Activated naive CD4-positive, alpha-beta T cell treated with Interleukin-2 at 50 U/mL for 16 hours (primary cell): ENCODE measurements at regions not wholly inside any gene's neighbourhood (a gene's known extent, or its start where the extent isn't known, plus 50 kb on each side); places are given as distances from the start of the nearest gene placed in this dataset.

Experiments
- DNase-seq: peaks from one replicate; pipeline ENCODE4 v3.0.0-alpha.2; 2020

DNA sequence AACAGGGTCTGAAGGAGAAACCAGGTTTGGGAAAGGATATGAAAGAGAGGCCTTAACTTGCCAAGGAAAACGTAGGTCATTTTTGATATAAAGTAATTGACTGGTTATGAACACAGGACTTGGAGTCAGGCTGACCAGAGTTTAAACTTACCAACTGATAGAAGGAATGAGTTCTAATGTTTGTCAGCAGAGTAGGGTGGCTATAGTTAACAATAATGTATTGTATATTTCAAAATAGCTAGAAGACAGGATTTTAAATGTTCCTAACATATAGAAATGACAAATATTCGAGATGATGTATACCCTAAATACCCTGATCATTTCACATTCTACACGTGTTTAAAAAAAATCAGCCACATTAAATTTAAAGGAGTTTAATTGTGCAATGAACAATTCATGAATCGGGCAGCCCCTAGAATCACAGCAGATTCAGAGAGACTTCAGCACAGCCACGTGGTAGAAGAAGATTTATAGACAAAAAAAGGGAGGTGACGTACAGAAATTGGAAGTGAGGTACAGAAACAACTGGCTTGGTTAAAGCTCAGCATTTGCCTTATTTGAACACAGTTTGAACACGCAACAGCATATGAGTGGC lies 52.5 kb upstream of the PLEKHG7 start:
- DNase-seq = no peak

GRCh38 chr12:92649511-92650227 lies 53.1 kb upstream of the PLEKHG7 start:
- DNase-seq = peak; percentile 42

DNA sequence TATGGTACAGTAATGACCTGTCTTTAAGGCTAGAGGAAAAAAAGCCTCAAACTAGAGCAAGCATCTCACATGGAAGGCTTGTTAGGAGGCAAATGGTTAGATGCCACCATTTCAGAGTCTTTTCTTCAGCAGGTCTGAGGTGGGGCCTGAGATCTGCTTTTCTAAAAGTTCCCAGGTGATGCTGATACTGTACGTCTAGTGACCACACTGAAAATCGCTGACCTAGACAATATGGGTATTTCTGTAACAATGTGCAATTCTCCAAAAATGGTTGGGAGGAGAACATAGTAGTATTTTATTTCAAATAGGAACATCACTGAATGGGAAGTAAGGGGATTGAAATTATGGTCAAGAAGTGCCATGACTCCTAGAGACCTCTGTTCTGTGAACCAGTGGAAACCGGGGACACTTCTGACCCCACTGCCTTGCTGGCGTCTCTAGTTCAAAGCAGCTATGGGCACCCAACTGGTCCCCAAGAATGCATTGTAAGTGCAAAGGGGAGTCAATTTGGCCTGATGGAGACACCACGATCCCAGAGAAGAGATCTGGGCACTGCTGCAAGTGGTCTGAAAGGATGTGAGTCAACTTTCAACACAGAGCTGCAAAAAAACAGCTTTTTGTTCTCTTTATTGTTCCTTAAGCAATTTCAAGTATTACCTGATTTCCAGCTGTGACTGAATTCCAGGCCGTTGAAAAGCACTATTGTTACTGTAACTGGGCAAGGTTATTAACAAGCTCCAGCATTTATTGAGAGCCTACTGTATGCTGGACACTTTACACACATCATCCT lies 54.4 kb upstream of the PLEKHG7 start:
- no peak for DNase-seq

GRCh38 chr12:92641291-92641690 lies 61.5 kb upstream of the PLEKHG7 start:
- no peak for DNase-seq

DNA sequence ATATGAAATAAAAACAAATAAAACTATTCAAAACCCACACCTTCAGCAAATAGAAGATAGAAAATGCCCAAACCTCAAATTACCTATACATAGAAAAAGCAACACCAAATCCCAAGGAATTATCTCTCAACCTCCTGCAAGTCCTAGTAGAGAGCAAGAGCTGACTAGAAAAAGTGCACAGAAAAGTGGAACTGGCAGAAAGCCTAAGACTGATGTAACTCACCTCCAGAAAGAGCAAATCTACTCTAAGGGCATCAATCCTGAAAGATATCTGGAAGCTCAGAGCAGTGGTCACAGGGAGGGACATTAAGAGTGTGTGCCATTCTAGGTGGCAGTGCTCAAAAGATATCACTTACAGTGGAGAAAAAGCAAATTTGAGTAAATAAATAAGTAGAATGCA lies 62.1 kb upstream of the PLEKHG7 start:
- no peak for DNase-seq

DNA sequence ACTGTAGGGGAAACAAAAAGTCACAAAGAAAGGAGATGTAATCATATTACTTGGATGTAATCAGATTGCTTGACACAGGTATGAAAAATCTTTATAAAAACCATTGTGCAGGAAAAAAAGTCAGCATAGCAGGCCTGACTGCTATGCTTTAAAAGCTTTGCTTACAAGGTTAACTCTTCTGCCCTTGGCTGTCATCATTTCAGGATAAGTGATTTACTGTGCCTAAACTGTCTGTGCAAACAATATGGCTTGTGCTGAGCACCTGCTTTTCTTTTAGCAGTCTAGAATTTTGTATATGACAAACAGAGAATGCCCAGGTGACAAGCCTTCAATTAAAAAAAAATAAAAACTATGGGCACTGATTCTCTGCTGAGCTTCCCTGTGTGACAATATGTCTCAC lies 63.8 kb upstream of the PLEKHG7 start:
- DNase-seq = no peak

DNA sequence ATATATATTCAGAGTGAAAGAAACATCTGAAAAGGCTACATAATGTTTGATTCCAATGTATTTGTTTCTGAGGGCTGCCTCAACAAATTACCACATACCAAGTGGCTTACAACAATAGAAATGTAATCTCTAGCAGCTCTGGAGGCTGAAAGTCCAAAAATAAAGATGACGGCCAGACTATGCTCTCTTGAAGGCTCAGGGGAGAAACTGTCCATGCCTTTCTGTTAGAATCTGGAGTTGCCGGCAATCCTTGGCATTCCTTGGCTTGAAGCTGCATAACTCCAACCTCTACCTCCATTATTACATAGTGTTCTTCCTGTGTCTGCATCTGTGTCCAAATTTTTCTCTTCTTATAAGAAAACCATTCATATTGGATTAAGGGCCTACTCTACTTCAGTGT lies 68.1 kb upstream of the PLEKHG7 start:
- DNase-seq = no peak

DNA sequence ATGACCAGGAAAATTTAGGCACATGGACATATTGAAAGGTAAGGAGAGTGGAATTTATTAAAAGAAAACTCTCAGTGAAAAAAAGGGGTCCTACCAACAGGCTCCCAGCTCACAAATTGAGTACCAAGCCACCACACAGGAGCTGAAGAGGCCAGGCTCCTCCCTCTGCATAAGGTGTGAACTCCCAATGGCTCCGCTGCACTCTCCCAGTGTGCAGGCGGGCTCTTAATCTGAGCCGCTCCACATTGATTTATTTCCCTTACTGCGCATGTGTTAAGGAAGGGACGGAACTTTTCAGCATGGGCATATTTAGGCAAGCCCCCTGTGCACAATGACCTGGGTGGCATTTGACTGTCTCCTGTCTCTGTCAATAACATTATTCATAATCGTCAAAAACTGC lies 68.6 kb upstream of the PLEKHG7 start:
- no peak for DNase-seq

- no peak for DNase-seq
These were observed 71.8 kb upstream of the PLEKHG7 start for GRCh38 chr12:92630968-92631367.

- no peak for DNase-seq
These were observed 73.3 kb upstream of the PLEKHG7 start for GRCh38 chr12:92629349-92630065.

- no peak for DNase-seq
These were observed 74.3 kb upstream of the PLEKHG7 start for GRCh38 chr12:92628476-92628875.

- no peak for DNase-seq
These were observed 75.3 kb upstream of the PLEKHG7 start for GRCh38 chr12:92627511-92627910.

DNA sequence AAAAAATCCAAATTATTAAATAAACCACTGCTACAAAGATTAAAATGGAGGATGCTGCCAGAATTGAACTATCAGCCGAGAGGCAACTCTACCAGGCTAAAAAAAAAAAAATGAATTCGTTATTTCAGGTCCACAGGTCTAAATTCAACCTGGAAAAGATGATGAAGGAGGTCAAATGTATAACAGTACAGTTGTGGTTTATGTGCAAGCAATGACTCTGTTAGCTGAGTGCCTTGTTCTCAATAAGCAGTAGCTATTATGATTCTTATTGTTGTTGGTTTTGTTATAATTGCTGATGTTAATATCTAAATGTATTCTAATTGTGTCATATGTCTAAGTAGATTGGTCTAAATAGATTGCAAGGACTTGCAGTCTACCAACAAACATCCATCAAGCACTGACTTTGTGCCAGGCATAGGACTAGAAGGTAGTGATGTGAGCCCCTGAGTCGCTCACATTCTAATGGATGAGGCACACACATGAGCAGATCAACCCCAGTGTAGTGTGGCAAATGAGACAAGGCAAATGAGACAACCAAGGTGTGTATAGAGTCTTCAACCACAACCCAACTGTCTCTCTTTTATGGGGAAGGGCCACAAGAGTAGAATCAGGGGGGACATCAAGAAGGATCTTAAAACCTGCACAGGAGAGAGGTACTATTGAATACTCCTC lies 77.0 kb upstream of the PLEKHG7 start:
- DNase-seq = no peak

- no peak for DNase-seq
These were observed 78.6 kb upstream of the PLEKHG7 start for GRCh38 chr12:92624236-92624635.

- DNase-seq = no peak
These were observed 79.4 kb upstream of the PLEKHG7 start for GRCh38 chr12:92623386-92623785.

- DNase-seq = no peak
These were observed 81.0 kb upstream of the PLEKHG7 start for GRCh38 chr12:92621833-92622232.

- DNase-seq = no peak
These were observed 81.5 kb upstream of the PLEKHG7 start for GRCh38 chr12:92621312-92621711.

DNA sequence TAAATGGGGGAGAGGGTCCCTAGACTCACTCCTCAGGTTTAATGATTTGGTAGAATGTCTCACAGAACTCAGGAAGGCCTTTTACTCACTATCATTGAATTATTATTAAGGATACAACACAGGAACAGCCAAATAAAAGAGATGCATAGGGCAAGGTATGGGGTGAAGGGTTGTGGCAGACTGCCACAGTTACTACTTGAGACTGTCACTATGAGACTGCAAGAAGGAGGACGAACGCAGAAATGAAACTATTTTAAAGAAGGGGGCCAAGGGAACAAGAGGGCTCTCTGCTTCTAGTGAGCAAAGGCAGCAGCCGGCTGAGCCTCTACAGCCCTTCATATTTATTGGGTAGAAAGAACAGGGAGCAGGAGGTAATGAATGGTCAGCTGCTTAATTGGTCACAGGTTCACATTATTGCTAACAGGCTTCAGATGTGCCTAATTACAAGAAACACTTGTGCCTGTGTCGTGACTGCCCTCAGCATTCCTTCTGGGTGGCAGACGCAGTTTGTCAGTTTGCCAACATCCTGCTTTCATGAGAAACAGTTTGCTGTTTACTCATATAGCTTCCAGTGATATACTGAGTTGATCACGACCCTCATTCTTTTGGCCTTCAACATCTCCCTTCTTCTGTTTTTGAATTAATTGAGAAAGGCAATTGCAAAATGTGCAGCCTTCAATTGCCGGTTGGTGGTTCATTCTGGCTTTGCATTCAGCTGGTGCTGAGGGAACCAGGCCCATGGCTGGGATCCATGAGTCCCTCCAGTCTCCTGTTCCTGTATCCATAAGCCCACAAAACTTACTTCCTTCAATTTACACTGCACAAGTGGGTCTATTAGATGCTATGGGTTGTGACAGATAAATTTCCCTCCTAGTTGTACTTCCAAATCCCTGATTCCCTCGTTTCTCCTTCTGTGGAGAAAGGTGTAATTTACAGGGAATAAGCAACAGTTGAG lies 82.8 kb upstream of the PLEKHG7 start:
- no peak for DNase-seq

- DNase-seq = no peak
These were observed 83.8 kb upstream of the PLEKHG7 start for GRCh38 chr12:92619026-92619425.

DNA sequence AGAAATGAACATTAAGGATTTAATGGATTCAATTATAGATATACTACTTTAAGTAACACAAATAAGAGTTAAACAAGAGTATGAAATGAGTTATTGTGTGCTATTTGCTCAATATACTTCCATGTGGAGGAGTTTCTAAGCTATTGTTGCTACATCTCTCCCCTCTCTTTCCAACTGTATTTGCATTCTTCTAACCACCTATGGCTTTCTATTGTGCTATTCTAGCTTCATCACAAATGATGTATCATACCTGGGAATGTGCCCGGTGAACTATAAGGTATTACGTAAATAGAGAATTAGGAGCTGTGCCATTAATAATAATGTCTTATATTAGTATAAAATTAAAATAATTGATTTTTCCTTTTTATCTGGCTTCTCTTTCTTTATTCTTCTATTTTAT lies 87.1 kb upstream of the PLEKHG7 start:
- no peak for DNase-seq

DNA sequence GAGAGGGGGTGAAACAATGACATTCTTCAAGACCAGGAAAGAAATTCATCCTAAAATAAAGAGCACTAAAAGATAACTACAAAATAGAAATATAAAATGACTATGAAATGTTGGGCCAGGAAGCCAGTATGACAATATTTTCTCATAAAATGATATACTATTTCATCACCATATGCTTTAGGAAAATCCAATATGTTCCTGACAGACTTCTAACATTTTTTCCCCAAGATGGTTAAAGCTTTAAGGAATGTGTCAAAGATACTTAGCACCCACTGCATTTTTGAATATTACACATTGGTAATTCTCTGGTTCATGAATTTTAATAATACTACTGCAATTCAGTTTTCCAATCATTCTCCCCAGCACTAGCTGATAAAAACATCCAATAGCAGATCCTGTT lies 87.7 kb upstream of the PLEKHG7 start:
- no peak for DNase-seq

DNA sequence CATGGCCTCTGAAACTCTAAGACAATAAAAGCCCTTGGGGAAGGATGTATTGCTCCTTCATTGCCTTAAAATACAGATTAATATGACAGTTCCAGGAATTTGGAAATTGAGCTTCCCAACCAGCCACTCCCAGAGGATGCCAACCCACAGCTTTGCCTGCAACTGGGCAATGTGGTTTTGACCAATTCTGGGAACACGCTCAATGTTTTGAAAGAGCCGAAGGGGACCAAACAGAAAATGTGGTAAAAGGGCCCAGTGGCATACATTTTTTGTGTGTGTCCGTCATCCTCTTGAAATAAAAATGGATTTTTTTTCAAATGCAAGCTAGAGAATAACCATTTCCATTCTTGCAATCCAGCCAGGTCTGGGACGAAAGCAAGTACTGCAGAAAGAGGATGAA lies 88.3 kb upstream of the PLEKHG7 start:
- no peak for DNase-seq
